Kasumi-1 (cell line): ENCODE measurements at regions not wholly inside any gene's neighbourhood (a gene's known extent, or its start where the extent isn't known, plus 50 kb on each side); places are given as distances from the start of the nearest gene placed in this dataset.

Source experiments
- DNase-seq, 2 experiments: peaks; one replicate each; lab custom pipeline; 2025; lab: John Stamatoyannopoulos, UW

DNA sequence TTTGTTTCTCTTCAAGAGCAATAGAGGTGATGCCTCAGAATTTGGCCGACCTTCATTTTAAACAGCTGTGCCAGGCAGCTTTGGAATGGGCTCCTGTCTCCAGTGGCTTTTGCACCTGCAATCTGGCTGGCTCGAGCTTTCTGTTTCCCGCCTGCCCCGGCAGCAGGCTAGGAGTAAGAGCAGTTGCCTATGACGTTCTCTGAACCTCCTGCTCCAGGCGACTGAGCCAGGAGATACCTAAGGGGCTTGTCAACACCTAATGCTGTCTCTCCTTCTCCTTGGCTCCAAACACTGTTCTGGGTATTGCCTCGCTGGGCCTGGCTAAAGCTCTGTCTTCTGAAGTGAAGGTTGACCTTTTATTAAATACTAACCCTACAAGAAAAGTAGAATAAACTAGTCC lies 229.9 kb downstream of the LRRN1 start:
- DNase-seq: no peak

DNA sequence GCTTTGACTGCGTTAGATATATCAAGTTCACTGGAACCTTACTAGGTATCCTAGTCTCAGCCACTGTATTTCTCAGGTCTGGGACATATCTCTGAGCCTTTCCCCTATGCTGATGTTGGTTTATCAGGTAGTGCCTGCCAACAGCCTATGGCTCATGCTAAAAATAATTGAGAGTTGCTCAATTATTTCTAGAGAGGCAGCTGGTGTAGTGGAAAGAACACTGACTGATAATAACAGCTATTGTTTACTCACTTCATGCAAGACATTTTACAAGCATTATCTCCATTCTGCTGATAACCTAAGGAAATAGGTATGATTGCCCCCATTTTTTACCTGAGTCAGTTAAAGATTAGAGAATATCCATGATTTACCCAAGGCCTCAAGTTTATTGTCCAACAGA lies 231.4 kb downstream of the LRRN1 start:
- DNase-seq: no peak

DNA sequence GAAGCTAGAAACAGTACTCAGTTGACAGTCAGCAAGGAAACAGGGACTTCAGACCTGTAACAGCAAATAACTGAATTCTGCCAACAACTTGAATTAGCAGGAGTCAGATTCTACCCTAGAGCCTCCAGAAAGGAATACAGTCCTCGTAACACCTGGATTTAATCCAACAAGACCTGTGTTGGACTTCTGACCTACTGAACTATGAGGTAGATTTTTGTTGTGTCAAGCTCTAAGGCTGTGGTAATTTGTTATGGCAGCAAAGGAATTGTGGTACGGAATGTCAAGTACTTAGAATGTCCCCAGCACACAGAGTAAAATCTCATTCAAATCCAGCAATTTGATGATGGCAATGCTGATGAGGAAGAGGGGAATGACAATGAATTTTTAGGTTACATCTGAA lies 234.1 kb downstream of the LRRN1 start:
- DNase-seq: no peak

DNA sequence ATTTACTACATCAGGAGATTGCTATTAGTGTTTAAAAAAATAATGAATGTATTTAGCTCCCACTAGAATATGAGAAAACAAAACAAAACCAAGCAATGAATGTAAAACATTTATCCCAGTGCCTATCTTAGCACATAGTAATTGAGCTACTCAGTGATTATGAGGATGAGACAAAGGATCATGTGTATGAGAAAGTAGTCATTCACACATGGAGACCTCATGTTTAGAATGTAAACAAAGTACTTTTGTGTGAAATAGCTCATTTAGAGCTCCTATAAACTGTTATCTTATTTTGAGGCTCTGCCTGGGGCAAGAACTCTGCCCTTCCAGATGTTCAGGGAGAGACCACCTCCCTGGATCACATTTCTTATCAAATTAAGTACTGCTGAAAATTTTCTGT lies 236.8 kb downstream of the LRRN1 start:
- DNase-seq: no peak

DNA sequence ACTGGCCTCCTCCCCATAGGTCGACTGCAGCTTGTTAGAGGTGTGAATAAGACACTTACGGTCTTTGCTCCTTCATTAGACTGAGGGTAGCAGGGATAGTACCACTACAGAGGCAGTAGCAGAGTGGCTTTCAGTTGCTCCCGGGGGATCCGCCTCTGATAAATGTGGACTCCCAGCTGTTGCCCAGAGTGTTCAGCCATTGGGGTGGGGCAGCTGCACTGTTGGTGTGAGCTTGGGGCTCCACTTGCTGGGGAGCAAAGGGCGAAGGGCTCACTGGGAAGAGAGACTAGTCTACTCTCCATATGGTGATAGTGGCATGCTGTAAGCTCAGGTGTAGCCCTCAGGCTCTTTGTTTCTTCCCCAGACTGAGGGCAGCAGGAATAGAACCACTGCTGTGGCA lies 239.1 kb downstream of the LRRN1 start:
- DNase-seq: no peak

DNA sequence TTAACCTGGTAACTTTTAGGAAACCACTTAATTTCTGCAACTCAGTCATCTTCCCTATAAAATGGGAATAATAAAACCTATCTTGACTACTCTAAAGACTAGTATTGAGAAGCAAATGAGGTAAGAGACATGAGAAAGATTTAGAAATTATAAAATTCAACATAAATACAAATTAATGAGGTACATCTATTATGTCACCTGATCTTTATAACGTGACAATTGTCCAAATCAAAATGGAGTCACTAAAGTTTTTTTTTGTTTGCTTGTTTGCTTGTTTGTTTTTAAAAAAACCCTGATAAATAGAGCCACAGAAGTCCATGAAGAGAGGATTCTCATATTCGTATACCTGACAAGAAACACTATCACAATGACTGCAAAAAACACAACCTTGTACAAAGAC lies 242.8 kb downstream of the LRRN1 start:
- DNase-seq: no peak

DNA sequence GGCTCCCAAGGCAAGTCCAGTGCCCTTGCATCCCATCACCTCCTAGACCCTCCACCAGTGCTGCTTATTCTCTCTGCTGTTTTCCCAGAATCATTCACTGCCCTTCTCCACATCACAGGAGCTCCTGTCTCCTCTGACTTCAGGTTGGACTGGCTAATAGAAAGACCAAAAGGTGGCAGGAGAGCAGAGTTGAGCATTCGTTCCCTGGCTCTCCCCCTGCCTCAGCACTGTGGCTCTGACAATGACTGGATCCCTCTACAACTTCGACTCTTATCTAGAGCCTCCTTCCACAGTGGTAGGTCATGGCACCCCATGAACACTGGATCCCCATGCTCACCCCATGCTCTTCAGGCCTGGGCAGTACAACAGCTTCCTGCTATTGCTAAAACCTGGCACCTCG lies 243.6 kb downstream of the LRRN1 start:
- DNase-seq: no peak

DNA sequence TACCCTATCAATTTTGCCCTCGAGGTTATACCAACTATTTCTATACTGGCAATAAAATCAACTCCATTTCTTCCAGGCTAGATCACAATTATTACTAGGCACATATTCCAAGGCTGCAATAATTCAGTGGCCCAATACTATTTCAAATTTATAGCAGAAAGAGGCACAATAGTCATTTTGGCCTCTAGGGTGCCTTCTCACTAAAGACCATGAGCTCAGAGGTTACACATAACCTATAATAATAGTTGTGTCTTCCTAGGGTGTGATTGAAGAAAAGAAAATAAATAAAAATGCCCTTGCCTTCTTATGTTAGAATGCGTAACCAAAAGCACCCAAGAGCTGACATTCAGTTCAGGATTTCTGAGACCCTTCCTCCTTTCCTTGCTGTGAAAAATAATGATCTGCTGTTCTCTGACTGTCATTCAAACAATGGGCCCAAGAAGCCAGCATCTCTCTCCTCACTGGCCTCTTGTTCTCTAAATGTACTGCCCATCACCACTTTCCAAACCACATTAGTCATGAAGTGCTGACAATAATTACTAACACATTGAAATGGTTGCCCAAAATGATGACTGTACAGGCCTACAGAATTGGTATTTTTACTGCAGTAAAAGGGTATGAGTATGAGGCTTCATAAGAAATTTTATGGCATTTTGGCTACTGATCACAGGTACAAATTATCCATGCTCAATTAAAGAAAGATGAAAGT lies 244.8 kb downstream of the LRRN1 start:
- no peak for DNase-seq

DNA sequence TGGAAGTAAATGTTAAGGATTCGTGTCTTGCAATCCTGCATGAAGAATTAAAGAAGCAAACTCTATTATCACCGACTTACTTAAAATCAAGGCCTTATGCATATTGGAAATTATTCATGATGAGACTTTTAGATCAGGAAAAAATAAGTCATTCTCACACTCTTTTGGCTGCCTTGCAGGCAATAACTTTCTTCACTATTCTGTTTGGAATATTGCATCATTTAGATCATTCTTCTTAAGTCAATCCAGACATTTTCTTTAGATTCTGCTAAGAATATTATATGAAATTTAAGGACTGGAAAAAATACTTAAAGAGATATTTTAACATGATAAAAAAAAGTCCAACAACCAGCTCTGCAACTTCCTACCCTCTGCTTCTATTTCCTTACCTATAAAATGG lies 245.4 kb downstream of the LRRN1 start:
- no peak for DNase-seq

DNA sequence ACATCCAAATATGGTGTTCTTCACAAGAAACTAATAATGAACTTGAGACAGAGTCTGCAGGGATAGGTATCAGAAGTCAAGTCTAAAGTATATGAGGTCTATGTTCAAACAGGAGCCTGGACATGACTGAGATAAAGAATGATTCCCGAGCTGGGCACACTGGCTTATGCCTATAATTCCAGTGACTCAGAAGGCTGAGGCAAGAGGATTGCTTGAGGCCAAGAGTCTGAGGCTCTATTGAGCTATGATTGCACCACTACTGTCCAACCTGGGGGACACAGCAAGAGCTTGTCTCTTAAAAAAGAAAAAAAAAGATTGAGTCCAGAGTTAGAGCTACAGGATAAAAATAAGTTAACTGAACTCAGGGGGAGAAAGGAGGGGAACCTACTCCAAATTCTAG lies 246.5 kb downstream of the LRRN1 start:
- DNase-seq: no peak

DNA sequence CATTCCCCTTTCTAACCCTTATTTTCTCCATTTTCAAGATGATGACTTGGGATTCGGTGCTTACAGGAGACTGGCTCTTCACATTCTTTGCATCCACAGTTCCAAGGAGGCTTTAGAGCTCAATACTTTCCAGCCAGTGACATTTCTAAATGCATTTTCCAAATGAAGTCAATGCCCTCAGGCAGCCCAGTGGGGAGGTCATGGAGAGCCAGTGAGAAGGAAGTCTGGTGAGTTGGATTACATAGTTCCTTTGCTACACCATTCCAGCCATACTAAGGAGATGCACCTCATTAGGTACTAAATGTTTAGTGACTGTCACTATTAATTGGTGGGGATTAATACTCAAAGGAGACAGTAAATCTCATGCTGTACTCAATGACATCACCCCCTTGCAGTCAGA lies 248.1 kb downstream of the LRRN1 start:
- no peak for DNase-seq

DNA sequence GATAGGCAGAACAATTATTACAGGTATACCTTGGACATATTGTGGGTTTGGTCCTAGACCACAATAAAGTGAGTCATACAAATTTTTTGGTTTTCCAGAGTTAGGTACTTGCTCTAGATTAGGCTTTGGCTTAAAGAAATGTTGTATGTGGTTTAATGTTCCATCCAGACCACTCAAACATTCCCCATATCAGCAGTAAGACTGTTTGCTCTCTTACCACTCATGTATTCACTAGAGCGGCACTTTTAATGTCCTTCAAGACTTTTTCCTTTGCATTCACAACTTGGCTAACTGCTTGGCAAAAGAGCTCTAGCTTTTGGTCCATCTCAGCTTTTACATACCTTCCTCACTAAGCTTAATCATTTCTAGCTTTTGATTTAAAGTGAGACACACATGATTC lies 250.5 kb upstream of the SETMAR start:
- no peak for DNase-seq

DNA sequence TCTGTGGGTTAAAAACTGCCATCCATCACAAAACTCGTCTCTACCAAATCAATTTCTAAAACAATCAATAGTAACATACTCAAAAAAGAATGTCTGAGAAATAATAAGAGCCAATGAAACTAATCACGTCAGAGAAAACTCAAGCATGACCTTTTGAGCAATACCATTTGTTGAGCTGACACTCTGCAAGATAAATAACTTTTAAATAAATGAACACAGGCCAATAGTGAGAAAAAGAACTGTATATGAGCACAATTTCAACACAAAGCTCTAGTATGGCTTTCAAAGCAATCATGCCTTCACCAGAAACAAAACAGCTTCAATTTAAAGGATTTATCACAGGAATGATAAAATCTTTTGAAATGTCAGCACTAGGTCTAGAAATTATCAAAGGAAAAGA lies 249.2 kb upstream of the SETMAR start:
- DNase-seq: no peak

DNA sequence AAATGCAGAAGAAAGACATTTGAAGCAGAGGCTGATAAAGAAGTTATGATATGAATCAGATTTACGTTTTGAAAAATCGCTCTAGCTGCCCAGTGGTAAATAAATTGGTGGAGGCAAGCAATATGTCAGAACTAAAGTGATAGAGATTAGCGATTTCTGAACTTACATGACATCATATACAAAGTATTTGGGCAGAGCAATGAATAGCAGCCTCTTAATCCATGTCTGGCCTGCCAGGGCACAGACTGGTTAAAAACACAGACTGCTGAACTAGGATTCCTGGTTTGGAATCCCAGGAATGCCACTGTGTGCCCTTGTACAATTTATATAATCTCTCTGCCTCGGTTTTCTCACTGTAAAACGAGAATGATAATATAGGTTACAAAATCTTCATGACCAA lies 243.1 kb upstream of the SETMAR start:
- DNase-seq: no peak

DNA sequence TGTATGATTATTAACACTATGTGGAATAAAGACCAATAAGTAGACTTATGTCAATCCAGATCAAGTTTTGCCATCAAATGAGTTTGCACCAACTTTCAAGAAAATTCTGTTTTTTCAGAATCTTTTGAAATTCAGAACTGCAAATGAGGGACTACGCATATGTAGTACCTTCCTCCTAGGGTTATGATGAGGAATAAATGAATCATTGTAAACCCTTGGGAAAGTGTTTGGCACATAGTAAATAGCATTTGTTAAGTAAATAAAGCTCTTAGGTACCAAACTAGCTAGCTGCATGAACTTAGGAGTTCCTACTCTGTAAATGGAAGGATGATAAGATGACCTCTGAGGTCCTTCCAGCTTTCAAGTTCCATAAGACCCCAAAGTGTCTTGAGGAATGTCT lies 242.6 kb upstream of the SETMAR start:
- no peak for DNase-seq

DNA sequence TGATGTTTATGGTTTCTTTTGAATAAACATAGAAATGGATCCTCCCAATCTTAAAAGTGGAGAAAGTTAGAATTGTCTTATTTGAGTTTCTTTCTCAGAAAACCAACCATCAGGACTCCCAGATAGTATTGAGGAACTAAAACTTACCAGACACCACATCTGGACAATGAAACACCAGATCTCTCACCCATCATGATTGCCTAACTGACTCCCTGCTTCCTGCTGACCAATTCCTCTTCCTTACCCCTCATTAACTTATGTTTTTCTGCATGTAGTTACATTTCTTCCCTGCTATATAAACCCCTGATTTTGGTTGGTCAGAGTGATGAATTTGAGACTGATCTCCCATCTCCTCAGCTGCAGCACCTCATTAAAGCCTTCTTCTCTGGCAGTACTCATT lies 242.0 kb upstream of the SETMAR start:
- peak in 1 of 2 experiments; percentile 1 for DNase-seq

DNA sequence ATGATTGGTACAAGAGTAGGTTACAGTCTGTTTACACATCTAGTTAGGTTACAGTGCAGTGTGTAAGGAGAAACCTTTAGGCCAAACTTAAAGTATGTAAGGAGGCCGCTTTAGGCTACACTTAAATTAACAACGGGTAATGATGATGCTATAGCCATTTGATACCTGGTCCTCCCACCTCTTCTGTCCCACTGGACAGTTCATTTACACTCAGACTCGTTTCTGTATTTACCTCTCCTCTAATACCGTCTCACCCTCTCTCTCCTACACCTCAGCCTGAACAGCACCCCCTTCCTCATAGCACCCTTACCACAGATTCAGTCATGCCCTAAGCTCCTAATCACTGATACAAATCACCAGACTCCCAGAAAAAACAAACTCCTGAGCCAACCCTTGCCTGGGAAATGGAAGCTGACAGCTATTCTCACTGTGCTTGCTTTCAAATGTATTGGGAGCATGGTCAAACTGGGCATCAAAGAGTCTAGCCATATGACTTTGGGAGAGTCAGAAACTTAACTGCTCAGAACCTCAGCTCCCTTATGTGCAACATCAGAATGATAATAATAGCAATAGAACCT lies 241.3 kb upstream of the SETMAR start:
- DNase-seq: no peak

DNA sequence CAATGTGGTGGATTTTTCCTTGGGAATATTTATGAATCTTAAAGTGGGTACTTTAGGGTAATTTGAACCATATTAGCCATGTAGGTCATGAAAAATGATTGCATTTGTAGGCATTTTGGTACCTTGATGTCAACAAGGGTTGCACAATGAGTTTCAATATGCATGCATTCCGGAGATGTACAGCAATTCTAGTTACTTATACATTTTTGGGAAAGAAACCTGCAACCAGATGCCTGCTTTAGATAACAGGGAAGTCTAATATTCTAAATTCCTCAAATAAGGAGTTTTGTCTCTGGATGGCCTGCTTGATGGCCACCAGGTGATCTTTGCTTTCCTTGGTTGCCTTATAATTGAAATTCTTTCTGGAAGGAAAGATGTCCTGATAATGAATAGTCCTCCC lies 240.5 kb upstream of the SETMAR start:
- no peak for DNase-seq

DNA sequence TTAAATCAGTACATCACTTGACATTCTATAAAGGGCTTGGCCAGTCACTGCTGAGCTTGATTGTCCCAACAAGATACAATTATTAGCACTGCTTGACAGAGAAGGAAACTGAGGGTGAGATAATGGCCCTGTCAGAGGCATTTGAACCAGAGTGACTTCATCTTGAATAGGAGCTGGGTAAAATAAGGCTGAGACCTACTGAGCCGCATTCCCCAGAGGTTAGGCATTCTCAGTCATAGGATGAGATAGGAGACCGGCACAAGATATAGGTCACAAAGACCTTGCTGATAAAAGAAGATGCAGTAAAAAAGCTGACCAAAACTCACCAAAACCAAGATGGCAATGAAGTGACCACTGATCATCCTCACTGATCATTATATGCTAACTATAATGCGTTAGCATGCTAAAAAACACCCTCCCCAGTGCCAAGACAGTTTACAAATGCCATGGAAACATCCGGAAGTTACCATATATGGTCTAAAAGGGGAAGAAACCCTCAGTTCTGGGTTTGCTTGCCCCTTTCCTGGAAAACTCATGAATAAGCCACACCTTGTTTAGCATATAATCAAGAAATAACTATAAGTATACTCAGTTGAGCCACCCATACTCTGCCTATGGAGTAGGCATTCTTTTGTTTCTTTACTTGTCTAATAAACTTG lies 239.1 kb upstream of the SETMAR start:
- no peak for DNase-seq

DNA sequence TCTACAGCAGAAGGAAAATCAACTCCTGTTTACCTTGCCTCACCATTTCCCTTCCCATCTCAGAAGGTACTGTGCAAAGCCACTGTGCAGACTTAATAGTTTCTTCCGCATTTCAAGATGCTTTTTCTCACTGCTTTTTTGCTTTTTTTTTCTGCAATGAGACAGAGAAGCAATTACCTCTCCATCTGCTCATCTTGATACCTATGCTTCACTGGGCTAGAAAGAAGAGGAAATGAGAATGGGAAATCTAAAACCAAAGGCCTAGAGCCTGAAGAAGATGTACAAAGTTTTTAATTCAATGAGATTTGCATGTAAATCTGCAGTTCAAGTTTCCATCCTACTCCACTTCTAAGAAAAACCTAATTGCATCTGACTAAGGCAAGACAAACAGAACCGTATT lies 238.1 kb upstream of the SETMAR start:
- DNase-seq: no peak

DNA sequence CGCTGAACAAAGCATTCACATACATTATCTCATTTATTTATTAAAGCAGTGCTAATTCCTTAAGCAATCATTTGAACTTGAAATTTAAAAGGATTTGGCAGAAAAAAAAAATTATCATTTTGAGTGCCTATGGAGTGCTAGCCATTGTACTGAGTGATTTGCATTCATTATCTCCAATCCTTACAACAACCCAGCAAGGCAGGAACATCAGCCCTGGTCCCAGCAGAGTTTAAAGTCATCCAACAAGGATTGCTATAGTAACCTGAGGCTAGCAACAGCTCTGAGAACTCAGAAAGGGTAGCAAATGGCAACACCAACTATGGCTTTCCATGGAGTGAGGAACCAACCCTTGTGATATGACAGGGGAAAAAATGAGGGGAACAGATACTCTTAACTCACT lies 237.6 kb upstream of the SETMAR start:
- no peak for DNase-seq

DNA sequence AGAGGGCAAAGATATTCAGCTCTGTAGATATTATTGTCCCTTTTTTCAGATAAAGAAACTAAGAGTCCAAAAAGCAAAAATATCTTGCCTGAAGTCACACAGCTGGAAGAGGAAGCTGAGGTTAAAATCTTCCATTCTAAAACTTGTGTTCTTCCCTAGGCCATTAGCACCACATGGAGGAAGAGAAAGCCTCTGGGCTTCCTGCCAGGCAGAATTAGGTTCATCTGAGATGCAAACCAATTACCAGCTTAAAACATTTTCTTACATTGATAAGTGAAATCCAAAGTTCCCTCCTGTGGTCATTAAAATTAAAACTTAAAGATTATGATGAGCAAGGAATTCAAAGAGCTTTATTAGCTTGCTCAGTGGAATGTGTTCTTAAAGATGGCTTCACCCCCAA lies 235.3 kb upstream of the SETMAR start:
- peak; percentile 5 to 11 for DNase-seq

DNA sequence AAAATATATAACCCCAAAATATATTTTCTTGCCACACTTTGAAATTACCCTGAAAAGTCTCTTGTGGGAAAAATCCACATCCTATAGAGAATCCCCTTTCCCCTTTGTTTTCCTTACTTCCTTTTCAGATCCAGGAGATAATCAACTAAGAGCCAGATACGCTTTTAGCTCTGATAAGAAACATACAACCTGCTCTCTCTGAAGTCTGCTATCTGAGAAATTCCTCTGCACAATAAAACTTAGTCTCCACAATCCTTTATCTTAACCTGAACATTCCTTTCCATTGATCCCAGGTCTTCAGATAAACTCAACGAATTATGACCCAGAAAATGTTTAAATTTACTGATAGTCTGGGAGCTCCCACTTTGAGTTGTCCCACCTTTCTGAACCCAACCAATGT lies 233.4 kb upstream of the SETMAR start:
- no peak for DNase-seq
